ENCODE measurements at regions not wholly inside any gene's neighbourhood (a gene's known extent, or its start where the extent isn't known, plus 50 kb on each side); places are given as distances from the start of the nearest gene placed in this dataset.

DNA sequence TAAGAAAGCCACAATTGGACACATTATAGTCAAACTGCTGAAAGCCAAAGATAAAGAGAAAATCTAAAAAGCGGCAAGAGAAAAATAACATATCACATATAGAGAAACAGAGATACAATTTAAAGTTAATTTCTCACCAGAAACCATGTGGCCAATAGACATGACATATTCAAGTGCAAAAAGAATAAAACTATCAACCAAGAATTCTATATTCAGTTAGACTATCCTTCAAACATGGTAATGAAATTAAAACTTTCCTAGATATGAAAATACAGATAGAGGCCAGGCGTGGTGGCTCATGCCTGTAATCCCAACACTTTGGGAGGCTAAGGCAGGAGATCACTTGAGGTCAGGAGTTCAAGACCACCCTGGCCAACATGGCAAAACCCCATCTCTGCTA is 129.1 kb upstream of the RNF32 start:
- Histone ChIP-seq H4K20me1 (ENCODE audit: control insufficient read depth, extremely low read depth, insufficient read depth, low read length) (no peaks in the 10 kb centered on the region), H3K27ac (ENCODE audit: insufficient read depth, low read length) (no peak overlapping the region), H3K4me1 (ENCODE audit: control insufficient read depth, extremely low read depth, insufficient read depth, low read length) (no peaks in the 10 kb centered on the region), H3K79me2 (ENCODE audit: control insufficient read depth, insufficient read depth, low read length) (no peaks in the 10 kb centered on the region), H3K9me3 (ENCODE audit: control insufficient read depth, insufficient read depth, low read depth, low read length) (no peaks in the 10 kb centered on the region), H2AFZ (ENCODE audit: low read length) (no peak overlapping the region), H3K9ac (ENCODE audit: insufficient read depth, low read length) (no peak overlapping the region), H3K27me3 (ENCODE audit: control insufficient read depth, insufficient read depth, low read length) (no peaks in the 10 kb centered on the region), H3K4me2 (ENCODE audit: extremely low read depth, insufficient read depth, low read length) (no peak overlapping the region), H3K36me3 (ENCODE audit: control insufficient read depth, insufficient read depth, low read length) (no peaks in the 10 kb centered on the region), H3K4me3 (replicated peaks in 1 of 4; ENCODE audit: control extremely low read depth in 1 of 4, insufficient read depth in 1 of 4, low read depth in 3 of 4, low read length in 4 of 4) (no peak overlapping the region)
- no peak for DNase-seq (ENCODE audit: low read depth in 2 of 2)
- TF ChIP-seq, protein P1, sequence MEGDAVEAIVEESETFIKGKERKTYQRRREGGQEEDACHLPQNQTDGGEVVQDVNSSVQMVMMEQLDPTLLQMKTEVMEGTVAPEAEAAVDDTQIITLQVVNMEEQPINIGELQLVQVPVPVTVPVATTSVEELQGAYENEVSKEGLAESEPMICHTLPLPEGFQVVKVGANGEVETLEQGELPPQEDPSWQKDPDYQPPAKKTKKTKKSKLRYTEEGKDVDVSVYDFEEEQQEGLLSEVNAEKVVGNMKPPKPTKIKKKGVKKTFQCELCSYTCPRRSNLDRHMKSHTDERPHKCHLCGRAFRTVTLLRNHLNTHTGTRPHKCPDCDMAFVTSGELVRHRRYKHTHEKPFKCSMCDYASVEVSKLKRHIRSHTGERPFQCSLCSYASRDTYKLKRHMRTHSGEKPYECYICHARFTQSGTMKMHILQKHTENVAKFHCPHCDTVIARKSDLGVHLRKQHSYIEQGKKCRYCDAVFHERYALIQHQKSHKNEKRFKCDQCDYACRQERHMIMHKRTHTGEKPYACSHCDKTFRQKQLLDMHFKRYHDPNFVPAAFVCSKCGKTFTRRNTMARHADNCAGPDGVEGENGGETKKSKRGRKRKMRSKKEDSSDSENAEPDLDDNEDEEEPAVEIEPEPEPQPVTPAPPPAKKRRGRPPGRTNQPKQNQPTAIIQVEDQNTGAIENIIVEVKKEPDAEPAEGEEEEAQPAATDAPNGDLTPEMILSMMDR (conservative IDR thresholded peaks at IDR 0.05 in 1 of 2, IDR thresholded peaks at IDR 0.05 in 1 of 2; ENCODE audit: low read depth in 1 of 2, low read length in 2 of 2): no peak

DNA sequence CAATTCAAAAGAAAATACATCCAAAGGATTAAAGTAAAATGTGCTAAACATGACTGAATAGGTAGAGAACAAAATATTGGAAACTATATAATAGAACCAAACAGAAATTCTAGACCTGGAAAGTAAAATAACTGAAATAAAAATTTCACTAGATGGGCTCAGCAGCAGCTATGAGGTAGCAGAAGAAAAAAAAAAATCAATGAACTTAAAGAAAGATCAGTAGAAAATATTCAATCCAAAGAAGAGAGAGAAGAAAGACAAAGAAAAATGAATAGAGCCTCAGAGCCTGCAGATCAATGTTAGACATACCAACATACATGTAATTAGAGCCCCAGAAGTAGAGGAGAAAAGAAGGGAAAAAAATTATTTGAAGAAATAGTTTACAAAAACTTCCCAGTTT is 129.6 kb upstream of the RNF32 start:
- TF ChIP-seq EZH2 (IDR thresholded peaks at IDR 0.05; ENCODE audit: low read length, missing control alignments): no peak
- TF ChIP-seq, protein P1 (conservative IDR thresholded peaks at IDR 0.05 in 1 of 2, IDR thresholded peaks at IDR 0.05 in 1 of 2; ENCODE audit: low read depth in 1 of 2, low read length in 2 of 2): no peak
- Histone ChIP-seq H2AFZ (ENCODE audit: low read length) (no peak overlapping the region), H3K9ac (ENCODE audit: insufficient read depth, low read length) (no peak overlapping the region), H3K9me3 (ENCODE audit: control insufficient read depth, insufficient read depth, low read depth, low read length) (no peaks in the 10 kb centered on the region), H3K36me3 (ENCODE audit: control insufficient read depth, insufficient read depth, low read length) (no peaks in the 10 kb centered on the region), H3K4me2 (ENCODE audit: extremely low read depth, insufficient read depth, low read length) (no peak overlapping the region), H3K27ac (ENCODE audit: insufficient read depth, low read length) (no peak overlapping the region), H3K79me2 (ENCODE audit: control insufficient read depth, insufficient read depth, low read length) (no peaks in the 10 kb centered on the region), H4K20me1 (ENCODE audit: control insufficient read depth, extremely low read depth, insufficient read depth, low read length) (no peaks in the 10 kb centered on the region), H3K27me3 (ENCODE audit: control insufficient read depth, insufficient read depth, low read length) (no peaks in the 10 kb centered on the region), H3K4me3 (replicated peaks in 1 of 4; ENCODE audit: control extremely low read depth in 1 of 4, insufficient read depth in 1 of 4, low read depth in 3 of 4, low read length in 4 of 4) (no peak overlapping the region), H3K4me1 (ENCODE audit: control insufficient read depth, extremely low read depth, insufficient read depth, low read length) (no peaks in the 10 kb centered on the region)
- DNase-seq (ENCODE audit: low read depth in 2 of 2): no peak

DNA sequence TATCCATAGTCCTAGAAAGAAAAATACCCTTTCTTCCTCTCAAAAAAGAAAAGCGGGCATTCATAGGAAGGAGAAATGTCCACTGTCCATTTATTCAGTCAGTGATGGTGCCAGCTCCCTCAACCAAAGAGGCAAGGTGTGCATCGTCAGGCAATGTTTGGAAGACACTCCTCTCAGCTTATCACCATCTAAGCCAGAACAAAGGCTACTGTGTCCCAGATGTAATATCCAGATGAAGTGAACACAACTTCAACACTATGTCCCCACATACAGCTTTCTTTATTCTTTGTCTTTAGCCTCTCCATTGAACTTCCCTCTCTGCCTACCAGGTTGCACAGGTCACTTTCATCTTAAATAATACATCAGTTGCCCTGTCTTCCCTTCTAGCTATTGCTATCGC is 131.4 kb upstream of the RNF32 start:
- no peaks in the 10 kb centered on the region for H3K36me3 ChIP-seq (ENCODE audit: control insufficient read depth, insufficient read depth, low read length)
- H3K27ac ChIP-seq (ENCODE audit: insufficient read depth, low read length): no peak overlapping the region
- H4K20me1 ChIP-seq (ENCODE audit: control insufficient read depth, extremely low read depth, insufficient read depth, low read length): no peaks in the 10 kb centered on the region
- H3K4me1 ChIP-seq (ENCODE audit: control insufficient read depth, extremely low read depth, insufficient read depth, low read length): no peaks in the 10 kb centered on the region
- H3K9ac ChIP-seq (ENCODE audit: insufficient read depth, low read length): no peak overlapping the region
- TF ChIP-seq EZH2 (IDR thresholded peaks at IDR 0.05; ENCODE audit: low read length, missing control alignments): no peak
- TF ChIP-seq, protein P1 (conservative IDR thresholded peaks at IDR 0.05 in 1 of 2, IDR thresholded peaks at IDR 0.05 in 1 of 2; ENCODE audit: low read depth in 1 of 2, low read length in 2 of 2): no peak
- H2AFZ ChIP-seq (ENCODE audit: low read length): no peak overlapping the region
- H3K4me3 ChIP-seq (replicated peaks in 1 of 4; ENCODE audit: control extremely low read depth in 1 of 4, insufficient read depth in 1 of 4, low read depth in 3 of 4, low read length in 4 of 4): no peak overlapping the region
- H3K4me2 ChIP-seq (ENCODE audit: extremely low read depth, insufficient read depth, low read length): no peak overlapping the region
- no peaks in the 10 kb centered on the region for H3K27me3 ChIP-seq (ENCODE audit: control insufficient read depth, insufficient read depth, low read length)
- no peaks in the 10 kb centered on the region for H3K79me2 ChIP-seq (ENCODE audit: control insufficient read depth, insufficient read depth, low read length)
- no peaks in the 10 kb centered on the region for H3K9me3 ChIP-seq (ENCODE audit: control insufficient read depth, insufficient read depth, low read depth, low read length)
- DNase-seq (ENCODE audit: low read depth in 2 of 2): no peak
